HG02642 (cell line): ENCODE measurements at regions not wholly inside any gene's neighbourhood (a gene's known extent, or its start where the extent isn't known, plus 50 kb on each side); places are given as distances from the start of the nearest gene placed in this dataset.

ENCODE experiments used
- ATAC-seq: cut with Tn5 transposase; IDR thresholded peaks from one replicate; pipeline ENCODE4 v1.9.1; 2021; ENCODE audit warnings: mild to moderate bottlenecking; ENCODE audit not compliant: unreplicated experiment, poor library complexity

GRCh38 chr9:90097237-90097636 is 492.4 kb downstream of the GADD45G start:
- no peak for ATAC-seq

GRCh38 chr9:90098408-90098807 is 493.6 kb downstream of the GADD45G start:
- ATAC-seq: no peak

- no peak for ATAC-seq
These were observed 494.6 kb downstream of the GADD45G start for GRCh38 chr9:90099262-90099963.

- no peak for ATAC-seq
These were observed 495.2 kb downstream of the GADD45G start for GRCh38 chr9:90100014-90100413.

- peak; percentile 92 for ATAC-seq
These were observed 497.6 kb downstream of the GADD45G start for GRCh38 chr9:90102292-90102901.

GRCh38 chr9:90103771-90104170 is 499.0 kb downstream of the GADD45G start:
- ATAC-seq: no peak

- ATAC-seq: no peak
These were observed 501.0 kb downstream of the GADD45G start for GRCh38 chr9:90105773-90106172.

- ATAC-seq: no peak
These were observed 502.4 kb downstream of the GADD45G start for GRCh38 chr9:90107040-90107725.

GRCh38 chr9:90107726-90108655 is 503.2 kb downstream of the GADD45G start:
- ATAC-seq: no peak

GRCh38 chr9:90112788-90113187 is 508.0 kb downstream of the GADD45G start:
- no peak for ATAC-seq

- no peak for ATAC-seq
These were observed 510.0 kb downstream of the GADD45G start for GRCh38 chr9:90114641-90115425.

- no peak for ATAC-seq
These were observed 517.0 kb downstream of the GADD45G start for GRCh38 chr9:90121762-90122161.

GRCh38 chr9:90124961-90125360 is 517.7 kb downstream of the DIRAS2 start:
- no peak for ATAC-seq

- no peak for ATAC-seq
These were observed 514.7 kb downstream of the DIRAS2 start for GRCh38 chr9:90127923-90128322.

- no peak for ATAC-seq
These were observed 513.9 kb downstream of the DIRAS2 start for GRCh38 chr9:90128587-90129190.

GRCh38 chr9:90129446-90129845 is 513.2 kb downstream of the DIRAS2 start:
- no peak for ATAC-seq

GRCh38 chr9:90131568-90131967 is 511.1 kb downstream of the DIRAS2 start:
- no peak for ATAC-seq

- ATAC-seq: no peak
These were observed 509.8 kb downstream of the DIRAS2 start for GRCh38 chr9:90132866-90133265.

GRCh38 chr9:90137801-90138200 is 504.8 kb downstream of the DIRAS2 start:
- no peak for ATAC-seq
